Type B pancreatic cell (in vitro differentiated cells): ENCODE measurements at regions not wholly inside any gene's neighbourhood (a gene's known extent, or its start where the extent isn't known, plus 50 kb on each side); places are given as distances from the start of the nearest gene placed in this dataset.
A peak's percentile ranks its signal among the peaks of the same experiment; 100 is the strongest.

Experiments used
- DNase-seq: peaks from one replicate; pipeline ENCODE4 v3.0.0; 2021; ENCODE audit warnings: mixed read lengths; ENCODE audit not compliant: unreplicated experiment; ENCODE audit errors: extremely low spot score
- H3K27ac Mint-ChIP-seq: 2 replicates; pipeline ENCODE4 v1.8.0; 2021; ENCODE audit warnings: mild to moderate bottlenecking, mixed read lengths
- H3K27me3 Mint-ChIP-seq: 2 replicates; pipeline ENCODE4 v1.8.0; 2021; ENCODE audit warnings: mixed read lengths
- H3K36me3 Mint-ChIP-seq: 2 replicates; pipeline ENCODE4 v1.8.0; 2021; ENCODE audit warnings: mixed read lengths
- H3K4me1 Mint-ChIP-seq: one replicate; pipeline ENCODE4 v1.8.0; 2021; ENCODE audit warnings: mixed read lengths; ENCODE audit not compliant: unreplicated experiment
- H3K4me3 Mint-ChIP-seq: 2 replicates; pipeline ENCODE4 v1.8.0; 2021; ENCODE audit warnings: mild to moderate bottlenecking, mixed read lengths
- H3K9me3 Mint-ChIP-seq: 2 replicates; pipeline ENCODE4 v1.8.0; 2021; ENCODE audit warnings: mixed read lengths
- CTCF ChIP-seq: fragments of 200-600 bp; sonication (generic); conservative IDR thresholded peaks from 2 replicates; pipeline ENCODE4 v1.5.0; 2021; ENCODE audit warnings: antibody characterized with exemption, mild to moderate bottlenecking

GRCh38 chr5:67816456-67816855 lies 399.1 kb upstream of the PIK3R1 start:
- Mint-ChIP-seq H3K4me1 (peaks cover 8% of the 10 kb centered on the region), H3K9me3 (no peaks in the 10 kb centered on the region), H3K36me3 (no peaks in the 10 kb centered on the region), H3K27ac (peak overlapping the region; percentile 23), H3K4me3 (no peak overlapping the region), H3K27me3 (no peaks in the 10 kb centered on the region)
- no peak for DNase-seq
- no peak for TF ChIP-seq CTCF

- Mint-ChIP-seq H3K4me1 (peaks cover 8% of the 10 kb centered on the region), H3K36me3 (no peaks in the 10 kb centered on the region), H3K9me3 (no peaks in the 10 kb centered on the region), H3K27me3 (no peaks in the 10 kb centered on the region), H3K4me3 (no peak overlapping the region), H3K27ac (peak overlapping the region; percentile 23)
- no peak for DNase-seq
- TF ChIP-seq CTCF, result no peak
Measured at GRCh38 chr5:67815455-67816391, 399.8 kb upstream of the PIK3R1 start.

- DNase-seq, result no peak
- TF ChIP-seq CTCF, result no peak
- no peaks in the 10 kb centered on the region for H3K9me3 Mint-ChIP-seq
- H3K4me3 Mint-ChIP-seq, result no peak overlapping the region
- peaks cover 8% of the 10 kb centered on the region for H3K4me1 Mint-ChIP-seq
- no peak overlapping the region for H3K27ac Mint-ChIP-seq
- H3K27me3 Mint-ChIP-seq, result no peaks in the 10 kb centered on the region
- no peaks in the 10 kb centered on the region for H3K36me3 Mint-ChIP-seq
Measured at GRCh38 chr5:67814569-67815311, 400.8 kb upstream of the PIK3R1 start.

- Mint-ChIP-seq H3K9me3 (no peaks in the 10 kb centered on the region), H3K27me3 (no peaks in the 10 kb centered on the region), H3K4me1 (peaks cover 8% of the 10 kb centered on the region), H3K36me3 (no peaks in the 10 kb centered on the region), H3K27ac (no peak overlapping the region), H3K4me3 (no peak overlapping the region)
- TF ChIP-seq CTCF, result no peak
- DNase-seq, result no peak
Measured at GRCh38 chr5:67813877-67814539, 401.5 kb upstream of the PIK3R1 start.

DNA sequence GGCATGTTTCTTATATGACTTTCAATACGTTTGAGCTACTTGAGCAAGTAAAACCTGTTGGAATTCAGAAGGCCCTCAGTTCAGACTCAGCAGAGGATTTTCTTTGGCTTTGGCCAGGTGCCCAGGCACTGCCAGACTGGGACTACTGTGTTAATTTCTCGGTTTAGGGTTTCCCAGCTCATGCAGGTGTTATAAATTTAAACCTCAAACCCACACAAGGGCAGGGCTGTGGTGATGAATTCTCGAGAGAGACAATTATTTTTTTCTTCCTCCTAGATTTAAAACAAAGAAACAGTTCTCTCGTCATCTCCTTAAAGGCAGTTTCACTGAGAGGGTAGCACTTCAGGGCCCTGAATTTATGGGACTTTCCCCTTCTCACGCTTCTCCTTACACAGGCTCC lies 406.0 kb upstream of the PIK3R1 start:
- TF ChIP-seq CTCF, result no peak
- DNase-seq, result no peak
- Mint-ChIP-seq H3K36me3 (no peaks in the 10 kb centered on the region), H3K9me3 (no peaks in the 10 kb centered on the region), H3K27ac (no peak overlapping the region), H3K4me3 (no peak overlapping the region), H3K4me1 (peaks cover 5% of the 10 kb centered on the region), H3K27me3 (no peaks in the 10 kb centered on the region)
